LoVo (cell line): ENCODE measurements at regions not wholly inside any gene's neighbourhood (a gene's known extent, or its start where the extent isn't known, plus 50 kb on each side); places are given as distances from the start of the nearest gene placed in this dataset.

Experiments used
- DNase-seq: peaks from one replicate; pipeline ENCODE4 v3.0.0-alpha.2; 2016; ENCODE audit warnings: low spot score

GRCh38 chr21:43274022-43274945 lies 105.5 kb downstream of the CRYAA start:
- DNase-seq: no peak

- no peak for DNase-seq
Observed at GRCh38 chr21:43273708-43274021, 104.9 kb downstream of the CRYAA start.

GRCh38 chr21:43273016-43273707 lies 104.4 kb downstream of the CRYAA start:
- DNase-seq: no peak

GRCh38 chr21:43272591-43272990 lies 103.8 kb downstream of the CRYAA start:
- no peak for DNase-seq

GRCh38 chr21:43271452-43272020 lies 102.7 kb downstream of the CRYAA start:
- DNase-seq: no peak

- DNase-seq: no peak
Observed at GRCh38 chr21:43270800-43271301, 102.0 kb downstream of the CRYAA start.

GRCh38 chr21:43269957-43270705 lies 101.3 kb downstream of the CRYAA start:
- no peak for DNase-seq

GRCh38 chr21:43269440-43269839 lies 100.6 kb downstream of the CRYAA start:
- DNase-seq: no peak

GRCh38 chr21:43268804-43269186 lies 100.0 kb downstream of the CRYAA start:
- no peak for DNase-seq

- DNase-seq: no peak
Observed at GRCh38 chr21:43268086-43268803, 99.4 kb downstream of the CRYAA start.

GRCh38 chr21:43267391-43268085 lies 98.7 kb downstream of the CRYAA start:
- no peak for DNase-seq

GRCh38 chr21:43266534-43266933 lies 97.7 kb downstream of the CRYAA start:
- DNase-seq: no peak

GRCh38 chr21:43262427-43262826 lies 93.6 kb downstream of the CRYAA start:
- DNase-seq: no peak
